Cardiac muscle cell (in vitro differentiated cells and primary cell): ENCODE measurements at regions not wholly inside any gene's neighbourhood (a gene's known extent, or its start where the extent isn't known, plus 50 kb on each side); places are given as distances from the start of the nearest gene placed in this dataset.

Experiments used
- DNase-seq, 2 donors: peaks; one replicate each; pipeline versions ENCODE4 v3.0.0 to v3.0.0-alpha.2; 2010 to 2017; ENCODE audit warnings: low read depth in 1 of 2, low spot score in 1 of 2
- H3K27ac ChIP-seq: fragments of 200-600 bp; sonication (generic); 2 replicates; pipeline ENCODE4 v1.5.1; 2016
- H3K27me3 ChIP-seq: fragments of 200-600 bp; sonication (generic); 2 replicates; pipeline ENCODE4 v1.6.0; 2016; ENCODE audit warnings: control low read depth
- H3K36me3 ChIP-seq: fragments of 200-600 bp; sonication (generic); 2 replicates; pipeline ENCODE4 v1.5.1; 2016; ENCODE audit warnings: control low read depth
- H3K4me1 ChIP-seq: fragments of 200-600 bp; sonication (generic); 2 replicates; pipeline ENCODE4 v1.8.1; 2017; ENCODE audit warnings: low read depth, mild to moderate bottlenecking, mixed run types
- H3K4me3 ChIP-seq: fragments of 200-600 bp; sonication (generic); 2 replicates; pipeline ENCODE4 v1.5.1; 2016; ENCODE audit warnings: mild to moderate bottlenecking
- H3K9me3 ChIP-seq: fragments of 200-600 bp; sonication (generic); 2 replicates; pipeline ENCODE4 v1.5.1; 2017; ENCODE audit warnings: low read depth, mild to moderate bottlenecking, control low read depth
- TF ChIP-seq, protein P1 (sequence below): IDR thresholded peaks from 2 replicates; pipeline ENCODE4 v1.5.1; 2012; ENCODE audit warnings: low read depth, mild to moderate bottlenecking, low read length

DNA sequence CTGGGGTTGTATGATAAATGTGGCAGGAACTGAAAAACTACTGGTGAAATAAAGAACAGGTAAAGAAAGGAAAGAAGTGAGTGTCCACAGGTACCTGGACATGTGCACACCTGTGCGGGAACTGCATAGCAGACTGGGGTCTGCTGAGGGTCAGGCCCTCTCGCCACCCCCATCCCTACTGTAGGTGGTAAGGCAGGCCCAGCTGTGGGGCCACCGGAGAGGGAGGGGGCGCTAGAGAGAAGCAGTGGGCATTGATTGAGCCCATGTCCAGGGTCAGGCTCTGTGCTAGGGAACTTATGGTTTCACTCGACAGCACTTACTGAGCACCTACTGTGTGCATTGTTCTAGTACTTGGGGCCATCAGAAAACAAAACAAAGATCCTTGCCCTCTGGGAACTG, 400.5 kb downstream of the MATN1 start:
- no peak for DNase-seq
- H3K4me1 ChIP-seq: no peaks in the 10 kb centered on the region
- no peaks in the 10 kb centered on the region for H3K27me3 ChIP-seq
- H3K36me3 ChIP-seq: no peaks in the 10 kb centered on the region
- no peak overlapping the region for H3K4me3 ChIP-seq
- no peaks in the 10 kb centered on the region for H3K9me3 ChIP-seq
- TF ChIP-seq, protein P1, sequence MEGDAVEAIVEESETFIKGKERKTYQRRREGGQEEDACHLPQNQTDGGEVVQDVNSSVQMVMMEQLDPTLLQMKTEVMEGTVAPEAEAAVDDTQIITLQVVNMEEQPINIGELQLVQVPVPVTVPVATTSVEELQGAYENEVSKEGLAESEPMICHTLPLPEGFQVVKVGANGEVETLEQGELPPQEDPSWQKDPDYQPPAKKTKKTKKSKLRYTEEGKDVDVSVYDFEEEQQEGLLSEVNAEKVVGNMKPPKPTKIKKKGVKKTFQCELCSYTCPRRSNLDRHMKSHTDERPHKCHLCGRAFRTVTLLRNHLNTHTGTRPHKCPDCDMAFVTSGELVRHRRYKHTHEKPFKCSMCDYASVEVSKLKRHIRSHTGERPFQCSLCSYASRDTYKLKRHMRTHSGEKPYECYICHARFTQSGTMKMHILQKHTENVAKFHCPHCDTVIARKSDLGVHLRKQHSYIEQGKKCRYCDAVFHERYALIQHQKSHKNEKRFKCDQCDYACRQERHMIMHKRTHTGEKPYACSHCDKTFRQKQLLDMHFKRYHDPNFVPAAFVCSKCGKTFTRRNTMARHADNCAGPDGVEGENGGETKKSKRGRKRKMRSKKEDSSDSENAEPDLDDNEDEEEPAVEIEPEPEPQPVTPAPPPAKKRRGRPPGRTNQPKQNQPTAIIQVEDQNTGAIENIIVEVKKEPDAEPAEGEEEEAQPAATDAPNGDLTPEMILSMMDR: no peak
- no peak overlapping the region for H3K27ac ChIP-seq

DNA sequence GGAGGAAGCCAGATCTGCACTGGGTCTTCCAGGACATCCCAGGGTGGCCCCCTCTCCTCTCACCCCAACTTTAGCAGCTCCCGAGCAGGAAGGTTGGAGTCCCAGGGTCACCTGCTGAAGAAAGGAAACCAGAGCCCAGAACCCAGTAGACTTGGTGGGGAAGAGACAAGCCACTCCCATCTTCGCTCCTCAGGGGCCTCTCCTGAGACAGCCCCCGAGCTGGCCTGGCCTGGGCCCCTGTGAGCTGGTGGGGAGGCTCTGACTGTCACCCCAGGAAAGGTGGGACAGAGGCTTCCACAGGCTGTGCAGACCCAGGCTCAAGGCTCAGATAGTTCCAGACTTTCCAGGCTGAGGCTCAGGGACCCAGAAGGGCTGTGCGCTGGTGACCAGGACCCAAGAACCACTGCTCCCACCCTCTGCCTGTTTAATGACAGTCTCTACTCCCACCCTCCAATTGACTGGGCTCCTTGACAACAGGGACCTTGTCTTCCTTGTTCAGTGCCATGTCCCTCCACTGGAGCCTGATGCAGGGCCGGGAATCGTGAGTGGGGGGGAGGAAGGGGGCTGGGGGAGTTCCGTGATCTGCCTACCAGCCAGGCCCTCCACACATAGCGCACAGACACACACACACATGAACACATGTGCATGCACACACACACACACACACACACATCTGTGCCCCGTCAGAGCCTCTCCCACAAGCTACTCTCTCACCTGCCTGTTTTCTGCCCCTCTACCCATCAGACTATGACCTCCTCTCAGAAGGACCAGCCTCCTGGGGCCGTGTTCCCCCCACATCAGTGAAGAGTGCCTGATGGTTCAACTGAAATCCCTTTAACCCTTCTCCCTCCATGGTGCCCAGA, 401.2 kb downstream of the MATN1 start:
- Histone ChIP-seq H3K4me3 (no peak overlapping the region), H3K36me3 (no peaks in the 10 kb centered on the region), H3K9me3 (no peaks in the 10 kb centered on the region), H3K27ac (no peak overlapping the region), H3K27me3 (no peaks in the 10 kb centered on the region), H3K4me1 (no peaks in the 10 kb centered on the region)
- TF ChIP-seq, protein P1: no peak
- no peak for DNase-seq

DNA sequence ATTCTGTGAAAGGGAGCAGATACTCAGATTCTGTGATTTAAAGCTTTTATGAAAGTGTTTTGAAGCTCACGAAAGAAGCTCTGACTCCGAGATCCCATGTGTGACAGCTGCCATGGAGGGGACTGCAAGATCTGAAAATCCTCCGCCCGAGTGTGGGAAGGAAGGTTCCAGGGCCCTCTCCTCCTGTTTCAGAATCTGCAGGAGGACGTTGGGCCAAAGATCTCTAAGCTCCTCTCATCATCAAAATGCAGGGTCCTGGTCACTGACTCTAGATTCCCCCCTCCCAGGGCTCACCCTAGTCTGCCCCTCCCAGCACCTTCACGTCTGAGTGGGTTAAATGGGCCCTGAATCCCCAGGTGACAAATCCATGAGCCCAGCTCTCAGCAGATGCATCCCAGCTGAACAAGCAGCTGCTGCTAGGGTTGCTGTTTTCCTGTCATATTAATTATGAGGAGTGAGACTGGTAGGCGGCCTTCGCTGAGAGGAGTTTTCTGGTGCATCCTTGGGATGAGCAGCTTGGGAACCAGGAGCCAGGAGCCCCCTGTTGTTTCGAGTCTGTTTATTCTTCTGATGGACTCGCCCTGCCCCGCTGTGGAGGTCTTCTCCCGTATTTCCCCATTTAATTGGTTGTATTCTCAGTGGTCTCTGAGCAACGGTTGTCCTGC, 402.0 kb downstream of the MATN1 start:
- no peak for DNase-seq
- TF ChIP-seq, protein P1: no peak
- H3K4me3 ChIP-seq: no peak overlapping the region
- H3K4me1 ChIP-seq: no peaks in the 10 kb centered on the region
- no peaks in the 10 kb centered on the region for H3K9me3 ChIP-seq
- no peaks in the 10 kb centered on the region for H3K36me3 ChIP-seq
- H3K27ac ChIP-seq: no peak overlapping the region
- no peaks in the 10 kb centered on the region for H3K27me3 ChIP-seq

DNA sequence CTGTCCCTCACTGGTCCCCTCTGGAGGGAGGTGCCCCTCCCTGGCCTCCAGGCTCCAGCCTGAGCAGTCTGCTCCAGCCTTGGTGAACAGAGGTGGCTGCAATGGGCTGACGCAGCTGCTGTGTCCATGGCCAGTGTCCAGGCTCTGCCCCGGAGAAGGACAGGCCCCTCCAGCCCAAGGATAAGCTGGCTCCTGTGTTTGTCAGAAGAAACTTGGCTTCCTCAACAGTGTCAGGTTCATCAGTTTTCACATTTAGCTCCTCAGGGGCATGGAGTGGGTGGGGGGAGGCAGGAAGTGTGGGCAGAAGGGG, 402.8 kb downstream of the MATN1 start:
- H3K4me1 ChIP-seq: no peaks in the 10 kb centered on the region
- H3K36me3 ChIP-seq: no peaks in the 10 kb centered on the region
- no peaks in the 10 kb centered on the region for H3K27me3 ChIP-seq
- TF ChIP-seq, protein P1: no peak
- H3K9me3 ChIP-seq: no peaks in the 10 kb centered on the region
- H3K4me3 ChIP-seq: no peak overlapping the region
- no peak overlapping the region for H3K27ac ChIP-seq
- DNase-seq: no peak

DNA sequence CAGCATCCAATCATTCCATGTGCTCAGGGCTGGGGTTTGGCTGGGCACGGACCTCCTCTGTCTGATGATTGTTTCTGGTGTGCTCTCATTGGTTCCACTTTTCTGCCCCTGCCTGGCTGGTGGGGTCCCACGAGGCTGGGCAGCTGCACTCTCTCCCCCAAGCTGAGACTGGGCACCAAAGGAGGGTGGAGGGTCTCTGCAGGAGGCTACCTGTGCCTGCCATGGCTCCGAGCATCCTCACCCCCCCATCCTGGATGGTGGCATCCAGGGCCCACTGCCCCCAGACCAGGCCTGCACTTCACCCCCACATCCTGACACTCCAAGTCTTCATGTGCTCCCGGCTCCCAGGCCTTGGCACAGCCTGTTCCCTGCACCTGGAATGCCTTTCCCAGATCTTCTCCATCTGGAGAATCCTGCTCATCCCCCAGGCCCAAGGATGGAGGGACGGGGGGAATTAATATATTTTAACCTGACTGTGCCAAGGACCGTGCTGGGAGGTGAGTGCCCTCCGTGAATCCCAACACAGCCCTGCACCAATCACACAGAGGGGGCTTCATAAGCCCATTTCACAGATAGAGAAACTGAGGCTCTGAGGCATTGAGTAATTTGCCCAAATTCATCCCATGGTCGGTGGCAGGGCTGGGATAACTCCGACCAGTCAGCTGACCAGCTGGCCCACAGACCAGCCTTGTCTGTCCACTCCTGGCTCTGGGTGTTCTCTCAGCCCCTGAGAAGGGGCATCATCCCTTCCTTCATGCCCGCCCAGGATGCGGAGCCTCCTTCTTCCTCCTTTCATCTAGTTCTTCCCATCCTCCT, 403.4 kb downstream of the MATN1 start:
- Histone ChIP-seq H3K4me3 (no peak overlapping the region), H3K4me1 (no peaks in the 10 kb centered on the region), H3K27ac (no peak overlapping the region), H3K36me3 (no peaks in the 10 kb centered on the region), H3K27me3 (no peaks in the 10 kb centered on the region), H3K9me3 (no peaks in the 10 kb centered on the region)
- DNase-seq: no peak
- TF ChIP-seq, protein P1: no peak
